Fibroblast of lung (primary cell): ENCODE measurements at regions not wholly inside any gene's neighbourhood (a gene's known extent, or its start where the extent isn't known, plus 50 kb on each side); places are given as distances from the start of the nearest gene placed in this dataset.

Source experiments
- DNase-seq, 2 donors: peaks; one replicate each; pipeline versions ENCODE4 v3.0.0 to v3.0.0-alpha.2; 2010; ENCODE audit warnings: low read depth in 2 of 2
- H2AFZ ChIP-seq: 2 replicates; pipeline ENCODE4 v1.5.1; 2012; ENCODE audit warnings: low read length, control low read depth, inconsistent platforms
- H3K27ac ChIP-seq: 2 replicates; pipeline ENCODE4 v1.5.1; 2011; ENCODE audit warnings: low read length, control low read depth; ENCODE audit not compliant: insufficient read depth
- H3K27me3 ChIP-seq: 2 replicates; pipeline ENCODE4 v1.5.1; 2011; ENCODE audit warnings: mild to moderate bottlenecking, low read length; ENCODE audit not compliant: control insufficient read depth, insufficient read depth
- H3K36me3 ChIP-seq: 2 replicates; pipeline ENCODE4 v1.5.1; 2011; ENCODE audit warnings: low read length; ENCODE audit not compliant: control insufficient read depth, insufficient read depth
- H3K4me1 ChIP-seq: 2 replicates; pipeline ENCODE4 v1.5.1; 2011; ENCODE audit warnings: low read length; ENCODE audit not compliant: control insufficient read depth, insufficient read depth; ENCODE audit errors: extremely low read depth
- H3K4me2 ChIP-seq: 2 replicates; pipeline ENCODE4 v1.5.1; 2011; ENCODE audit warnings: low read length, control low read depth; ENCODE audit not compliant: insufficient read depth; ENCODE audit errors: extremely low read depth
- H3K4me3 ChIP-seq, 4 experiments: fragments of 200-600 bp in 1 of 4; sonication (generic) in 1 of 4; replicated peaks in 1 of 4; 2 replicates each; pipeline ENCODE4 v1.5.1; 2011 to 2016; ENCODE audit warnings: low read length in 4 of 4, low read depth in 3 of 4, mild to moderate bottlenecking in 3 of 4, control low read depth in 2 of 4, inconsistent platforms in 1 of 4, mixed read lengths in 1 of 4; ENCODE audit not compliant: insufficient read depth in 1 of 4; ENCODE audit errors: control extremely low read depth in 1 of 4
- H3K79me2 ChIP-seq: 2 replicates; pipeline ENCODE4 v1.5.1; 2012; ENCODE audit warnings: mild to moderate bottlenecking, low read length, inconsistent platforms; ENCODE audit not compliant: control insufficient read depth, insufficient read depth
- H3K9ac ChIP-seq: 2 replicates; pipeline ENCODE4 v1.5.1; 2011; ENCODE audit warnings: mild to moderate bottlenecking, low read length, control low read depth; ENCODE audit not compliant: insufficient read depth
- H3K9me3 ChIP-seq: 2 replicates; pipeline ENCODE4 v1.5.1; 2012; ENCODE audit warnings: low read depth, low read length; ENCODE audit not compliant: control insufficient read depth, insufficient read depth
- H4K20me1 ChIP-seq: 2 replicates; pipeline ENCODE4 v1.5.1; 2011; ENCODE audit warnings: low read length; ENCODE audit not compliant: control insufficient read depth, insufficient read depth; ENCODE audit errors: extremely low read depth
- CTCF ChIP-seq, 2 donors: IDR thresholded peaks in 1 of 2; conservative IDR thresholded peaks in 1 of 2; 1 replicate in 1 of 2; 2 replicates in 1 of 2; pipeline ENCODE4 v1.5.1; 2011 to 2012; ENCODE audit warnings: low read length in 2 of 2, control low read depth in 1 of 2, inconsistent platforms in 1 of 2, low read depth in 1 of 2, mild to moderate bottlenecking in 1 of 2
- EZH2 ChIP-seq: IDR thresholded peaks from 2 replicates; pipeline ENCODE4 v1.5.1; 2012; ENCODE audit warnings: low read length, control low read depth, mild to moderate bottlenecking; ENCODE audit errors: missing control alignments

DNA sequence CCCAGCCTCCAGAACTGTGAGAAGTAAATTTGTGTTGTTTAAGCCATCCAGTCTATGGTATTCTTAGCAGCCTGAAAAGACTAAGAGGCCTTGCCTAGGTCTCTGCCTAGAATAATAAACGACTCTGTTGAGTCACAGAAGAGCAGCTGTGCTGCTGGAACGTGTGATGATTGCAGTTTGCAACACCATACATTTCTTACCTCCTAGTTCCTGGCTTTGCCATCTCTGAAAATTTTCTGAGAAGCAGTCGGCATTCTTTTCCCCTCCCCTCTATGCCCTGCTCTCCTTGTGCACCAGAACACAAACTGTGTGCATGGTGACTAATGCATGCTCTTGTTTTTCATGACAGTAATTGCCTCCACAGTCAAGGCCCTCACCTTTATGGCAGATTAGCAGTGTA lies 301.3 kb downstream of the IL20RB start:
- no peak for DNase-seq
- Histone ChIP-seq H3K9me3 (no peaks in the 10 kb centered on the region), H3K4me1 (no peaks in the 10 kb centered on the region), H3K27ac (no peak overlapping the region), H3K36me3 (no peaks in the 10 kb centered on the region), H3K4me2 (no peak overlapping the region), H3K27me3 (no peaks in the 10 kb centered on the region), H4K20me1 (no peaks in the 10 kb centered on the region), H3K4me3 (no peak overlapping the region), H3K79me2 (no peaks in the 10 kb centered on the region), H2AFZ (no peak overlapping the region), H3K9ac (no peak overlapping the region)
- TF ChIP-seq EZH2 (no peak), CTCF (conservative IDR thresholded peaks at IDR 0.05 in 1 of 2, IDR thresholded peaks at IDR 0.05 in 1 of 2; ENCODE audit: low read depth in 1 of 2, low read length in 2 of 2) (no peak)

DNA sequence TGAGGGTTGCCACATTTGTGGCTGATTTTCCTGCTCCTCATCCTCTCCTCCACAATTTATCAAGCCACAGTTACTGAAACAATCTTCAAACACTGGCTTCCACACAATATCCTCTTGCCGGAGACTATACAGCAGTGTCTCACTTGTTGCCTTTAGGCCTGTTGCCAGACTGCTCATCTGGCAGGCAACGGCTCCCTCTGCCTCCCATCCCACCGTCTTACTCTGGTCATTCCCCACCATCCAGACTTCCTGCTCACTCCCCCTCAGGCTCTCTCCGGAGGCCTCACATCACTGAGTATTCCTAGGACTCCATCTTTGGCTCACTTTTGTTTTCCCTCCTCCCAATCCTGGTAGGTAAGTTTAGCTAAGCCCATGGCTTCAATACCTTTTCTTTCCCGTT lies 301.9 kb downstream of the IL20RB start:
- Histone ChIP-seq H3K79me2 (no peaks in the 10 kb centered on the region), H4K20me1 (no peaks in the 10 kb centered on the region), H3K36me3 (no peaks in the 10 kb centered on the region), H3K9me3 (no peaks in the 10 kb centered on the region), H3K27ac (no peak overlapping the region), H3K4me2 (no peak overlapping the region), H3K4me1 (no peaks in the 10 kb centered on the region), H2AFZ (no peak overlapping the region), H3K9ac (no peak overlapping the region), H3K27me3 (no peaks in the 10 kb centered on the region), H3K4me3 (no peak overlapping the region)
- no peak for DNase-seq
- TF ChIP-seq EZH2 (no peak), CTCF (conservative IDR thresholded peaks at IDR 0.05 in 1 of 2, IDR thresholded peaks at IDR 0.05 in 1 of 2; ENCODE audit: low read depth in 1 of 2, low read length in 2 of 2) (no peak)

GRCh38 chr3:137264071-137264820 lies 306.5 kb downstream of the IL20RB start:
- H3K79me2 ChIP-seq: no peaks in the 10 kb centered on the region
- H4K20me1 ChIP-seq: no peaks in the 10 kb centered on the region
- no peak overlapping the region for H2AFZ ChIP-seq
- H3K9me3 ChIP-seq: no peaks in the 10 kb centered on the region
- no peak for DNase-seq
- no peak overlapping the region for H3K27ac ChIP-seq
- no peaks in the 10 kb centered on the region for H3K36me3 ChIP-seq
- no peak overlapping the region for H3K9ac ChIP-seq
- TF ChIP-seq EZH2 (no peak), CTCF (conservative IDR thresholded peaks at IDR 0.05 in 1 of 2, IDR thresholded peaks at IDR 0.05 in 1 of 2; ENCODE audit: low read depth in 1 of 2, low read length in 2 of 2) (no peak)
- H3K4me1 ChIP-seq: no peaks in the 10 kb centered on the region
- H3K4me2 ChIP-seq: no peak overlapping the region
- H3K4me3 ChIP-seq: no peak overlapping the region
- no peaks in the 10 kb centered on the region for H3K27me3 ChIP-seq
